CD4-positive, alpha-beta T cell treated with Interleukin-10 for 1 hour (primary cell): ENCODE measurements at regions not wholly inside any gene's neighbourhood (a gene's known extent, or its start where the extent isn't known, plus 50 kb on each side); places are given as distances from the start of the nearest gene placed in this dataset.

Experiments used
- DNase-seq: peaks from one replicate; pipeline ENCODE4 v3.0.0-alpha.2; 2020

DNA sequence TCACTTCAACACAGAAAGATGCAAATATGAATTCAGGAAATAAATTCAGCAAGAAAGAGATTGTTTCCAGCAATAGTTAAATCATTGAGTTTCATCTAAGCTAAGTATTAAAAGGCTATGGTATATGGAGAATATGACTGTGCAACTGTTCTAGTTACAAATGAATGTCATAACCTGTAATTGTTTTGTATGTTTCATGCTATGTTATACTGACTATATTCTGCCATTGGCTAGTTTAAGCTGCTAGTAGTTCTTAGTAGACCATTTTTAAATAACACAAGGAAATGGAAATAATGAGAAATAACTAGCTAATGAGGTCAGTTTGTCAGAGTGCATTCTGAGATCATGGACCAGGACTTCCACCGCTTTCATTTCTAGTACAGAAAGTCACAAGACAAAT lies 1154.9 kb upstream of the TMEFF2 start:
- DNase-seq = no peak

DNA sequence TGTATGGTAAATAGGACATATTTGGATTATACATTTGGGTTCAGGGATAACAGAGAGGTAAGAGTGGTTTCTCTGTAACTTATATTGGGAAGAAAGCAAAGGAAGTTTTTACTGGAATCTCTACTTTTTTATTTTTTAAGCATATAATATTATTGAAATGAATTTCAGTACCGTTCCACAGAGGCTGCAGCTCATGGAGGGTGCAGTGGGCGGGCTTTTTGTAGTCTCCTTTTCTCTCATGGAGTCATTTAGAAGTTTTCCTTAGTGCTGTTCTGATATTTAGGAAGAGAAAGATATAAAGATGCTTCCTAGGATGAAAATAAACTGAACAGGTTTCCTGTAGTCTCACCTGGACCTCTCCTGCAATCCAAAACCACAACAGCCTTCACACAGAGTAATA lies 1153.3 kb upstream of the TMEFF2 start:
- no peak for DNase-seq

DNA sequence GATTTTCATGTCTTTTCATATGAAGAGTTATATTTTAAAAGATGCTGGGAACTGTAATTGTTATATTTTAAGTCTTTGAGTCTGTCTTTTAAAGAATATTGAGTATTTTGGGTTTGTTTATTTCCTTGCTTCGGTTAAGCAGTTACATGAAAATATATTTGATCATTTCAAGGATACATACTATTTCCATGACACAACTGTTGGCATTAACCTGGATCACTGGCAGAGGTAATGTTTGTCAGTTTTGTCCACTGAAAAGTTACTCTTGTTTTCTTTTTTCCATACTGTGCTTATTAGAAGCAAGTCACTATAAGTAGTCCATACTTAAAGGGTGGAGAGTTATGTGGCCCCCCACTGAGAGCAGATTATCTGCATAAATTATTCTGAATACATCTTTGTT lies 1142.0 kb upstream of the TMEFF2 start:
- DNase-seq = no peak

DNA sequence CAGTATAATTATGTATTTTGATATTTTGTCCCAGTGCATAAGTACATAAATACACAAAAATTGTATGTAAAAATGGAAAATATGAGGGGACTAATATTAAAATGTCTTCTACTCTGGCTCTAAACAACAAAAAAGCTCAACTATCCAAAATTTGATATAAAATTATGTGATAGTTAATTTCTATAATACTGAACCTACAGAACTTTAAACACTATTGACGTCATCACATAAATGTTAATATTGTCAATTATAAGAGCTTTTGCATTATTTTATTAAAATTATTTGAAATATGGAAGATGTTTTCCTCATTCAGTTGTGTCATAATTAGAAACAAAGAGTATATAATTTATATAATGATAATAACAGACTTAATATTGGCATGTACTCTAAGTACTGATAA lies 1139.7 kb upstream of the TMEFF2 start:
- DNase-seq = no peak

- DNase-seq = no peak
Measured at GRCh38 chr2:193333539-193333938, 1138.8 kb upstream of the TMEFF2 start.

DNA sequence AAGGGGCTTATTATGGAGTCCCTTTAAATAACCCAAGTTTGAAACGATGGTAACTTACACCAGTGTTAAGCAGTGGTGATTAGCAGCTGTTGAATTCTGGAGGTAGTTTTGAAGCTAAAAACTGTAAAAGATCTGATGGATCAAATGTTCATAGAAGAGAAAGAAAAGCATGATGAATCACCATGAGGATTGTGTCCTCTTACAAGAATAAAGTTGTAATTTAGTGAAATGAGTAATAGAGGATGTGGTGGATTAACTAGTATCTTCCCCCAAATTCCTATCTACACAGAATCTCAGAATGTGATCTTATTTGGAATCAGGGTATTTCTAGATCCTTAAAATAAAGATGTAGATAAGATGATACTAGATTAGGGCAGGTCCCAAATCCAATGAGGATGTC lies 1138.2 kb upstream of the TMEFF2 start:
- no peak for DNase-seq

DNA sequence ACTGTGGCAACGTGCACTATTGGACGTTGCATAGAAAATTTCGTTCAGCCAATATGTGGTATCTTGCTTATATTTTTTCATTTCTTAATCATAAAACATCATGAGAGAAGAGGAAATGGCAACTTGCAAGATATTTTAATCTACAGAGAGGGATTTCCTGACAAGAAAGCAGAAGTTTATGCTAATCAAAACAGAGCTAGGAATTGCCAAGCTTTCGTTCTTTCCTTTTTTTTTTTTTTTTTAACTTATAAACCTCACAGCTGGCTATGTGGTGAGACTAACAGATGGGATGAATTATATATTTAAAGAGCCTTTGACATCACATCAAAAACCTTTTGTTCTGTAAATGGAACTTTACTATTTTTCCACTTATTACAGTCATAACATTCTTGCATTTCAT lies 1136.9 kb upstream of the TMEFF2 start:
- DNase-seq = no peak

- DNase-seq = no peak
Measured at GRCh38 chr2:193326296-193326695, 1131.6 kb upstream of the TMEFF2 start.

DNA sequence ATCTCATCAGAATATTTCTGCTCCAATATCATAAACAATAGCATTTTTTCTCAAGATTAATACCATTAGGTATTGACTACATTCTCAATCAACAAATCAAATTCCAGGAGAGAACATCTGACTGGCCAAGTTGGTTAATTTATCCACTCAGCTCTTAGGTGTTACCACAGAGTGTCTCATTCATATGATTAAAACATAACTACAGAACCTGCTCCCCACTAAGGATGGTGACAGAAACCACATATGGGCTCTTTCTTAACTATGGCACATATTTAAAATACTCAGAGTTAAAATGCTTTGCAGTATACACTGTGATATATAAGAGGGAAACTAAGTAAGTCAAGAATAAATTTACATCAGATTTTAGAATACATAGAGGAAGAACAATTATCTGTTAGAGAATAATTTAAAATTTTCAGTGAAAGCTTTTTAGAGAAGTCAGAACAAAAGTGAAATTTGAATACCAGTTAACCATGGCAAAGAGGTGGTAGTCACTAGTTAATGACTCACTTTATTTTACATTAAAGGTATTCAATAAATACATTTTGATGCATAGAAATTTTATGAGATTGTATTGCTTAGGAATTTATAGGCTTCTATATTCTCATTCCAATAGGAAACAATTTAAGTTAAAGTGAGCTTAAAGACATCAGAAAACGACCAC lies 1120.8 kb upstream of the TMEFF2 start:
- DNase-seq = no peak

- no peak for DNase-seq
Measured at GRCh38 chr2:193303464-193303863, 1108.7 kb upstream of the TMEFF2 start.

DNA sequence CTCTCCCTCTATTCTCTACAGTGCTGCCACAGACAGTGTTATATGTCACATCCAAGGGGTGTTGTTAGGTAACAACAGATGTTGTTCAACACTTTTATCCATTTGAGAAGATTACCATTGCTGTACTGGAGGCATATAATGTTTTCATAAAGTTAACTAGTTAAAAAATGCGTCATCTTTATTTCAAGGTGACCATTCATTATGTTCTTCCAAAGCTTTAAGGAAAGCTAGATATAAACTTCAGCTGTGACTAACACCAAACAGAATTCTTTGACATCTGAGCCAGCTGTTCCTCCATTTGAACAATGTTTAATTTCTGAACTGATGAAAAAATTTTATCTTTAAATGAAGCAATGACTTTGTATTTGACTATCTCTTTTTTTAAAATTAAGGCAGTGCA lies 1099.6 kb upstream of the TMEFF2 start:
- no peak for DNase-seq

- no peak for DNase-seq
Measured at GRCh38 chr2:193279361-193279760, 1084.6 kb upstream of the TMEFF2 start.

GRCh38 chr2:193276988-193277387 lies 1082.3 kb upstream of the TMEFF2 start:
- no peak for DNase-seq

- no peak for DNase-seq
Measured at GRCh38 chr2:193276560-193276959, 1081.8 kb upstream of the TMEFF2 start.

- no peak for DNase-seq
Measured at GRCh38 chr2:193276069-193276468, 1081.3 kb upstream of the TMEFF2 start.

DNA sequence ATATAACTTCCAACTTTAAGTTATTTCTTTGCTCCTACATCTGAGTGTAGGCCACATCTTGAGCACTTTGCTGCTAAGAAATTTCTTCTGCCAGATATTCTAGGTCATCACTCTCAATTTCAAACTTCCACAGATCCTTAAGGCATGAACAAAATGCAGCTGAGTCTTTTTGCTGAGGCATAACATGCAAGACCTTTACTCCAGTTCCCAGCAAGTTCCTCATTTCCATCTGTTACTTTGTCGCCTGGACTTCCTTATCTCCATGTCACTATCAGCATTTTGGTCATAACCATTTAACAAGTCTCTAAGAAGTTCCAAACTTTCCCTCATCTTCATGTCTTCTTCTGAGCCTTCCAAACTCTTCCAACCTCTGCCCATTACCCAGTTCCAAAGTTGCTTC lies 1077.3 kb upstream of the TMEFF2 start:
- no peak for DNase-seq

DNA sequence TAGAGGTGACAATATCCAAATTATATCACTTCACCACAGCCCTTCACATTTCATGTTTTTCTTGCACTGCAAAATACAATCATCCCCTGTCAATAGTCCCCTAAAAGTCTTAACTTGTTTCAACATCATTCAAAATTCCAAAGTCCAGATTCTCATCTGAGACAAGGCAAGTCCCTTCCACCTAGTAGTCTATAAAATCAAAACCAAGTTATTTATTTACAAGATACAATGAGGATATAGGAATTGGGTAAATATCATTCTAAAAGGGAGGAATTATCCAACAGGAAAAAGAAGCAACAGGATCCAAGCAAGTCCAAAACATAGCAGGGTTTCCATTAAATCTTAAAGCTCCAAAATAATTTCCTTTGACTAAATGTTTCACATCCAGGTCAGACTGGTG lies 1076.1 kb upstream of the TMEFF2 start:
- no peak for DNase-seq

GRCh38 chr2:193267496-193268002 lies 1072.8 kb upstream of the TMEFF2 start:
- DNase-seq = no peak

DNA sequence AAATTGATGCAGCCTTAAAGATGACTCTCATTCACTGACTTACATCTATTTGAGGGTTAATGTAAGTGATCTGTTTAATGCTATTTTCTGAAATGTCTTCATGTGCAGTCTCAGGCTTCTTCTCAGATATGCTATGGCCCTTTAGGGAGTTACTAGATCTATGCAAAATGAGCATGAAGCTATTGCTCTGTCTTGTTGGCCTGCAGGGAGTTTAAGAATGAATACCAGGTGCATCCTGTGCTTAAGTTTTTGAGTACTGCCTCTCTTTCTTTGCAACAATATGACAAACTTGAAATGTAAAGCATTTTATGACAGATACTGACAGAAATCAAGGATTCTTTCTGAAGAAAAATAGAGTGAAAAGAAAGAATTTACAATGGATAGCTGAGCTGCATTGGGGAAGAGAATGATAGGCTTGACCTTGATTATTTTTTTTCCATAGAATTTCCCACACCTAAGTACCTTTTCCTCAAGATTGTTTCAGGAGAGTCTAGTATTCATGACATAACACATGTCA lies 1058.3 kb upstream of the TMEFF2 start:
- no peak for DNase-seq

GRCh38 chr2:193251909-193252308 lies 1057.2 kb upstream of the TMEFF2 start:
- DNase-seq = no peak

DNA sequence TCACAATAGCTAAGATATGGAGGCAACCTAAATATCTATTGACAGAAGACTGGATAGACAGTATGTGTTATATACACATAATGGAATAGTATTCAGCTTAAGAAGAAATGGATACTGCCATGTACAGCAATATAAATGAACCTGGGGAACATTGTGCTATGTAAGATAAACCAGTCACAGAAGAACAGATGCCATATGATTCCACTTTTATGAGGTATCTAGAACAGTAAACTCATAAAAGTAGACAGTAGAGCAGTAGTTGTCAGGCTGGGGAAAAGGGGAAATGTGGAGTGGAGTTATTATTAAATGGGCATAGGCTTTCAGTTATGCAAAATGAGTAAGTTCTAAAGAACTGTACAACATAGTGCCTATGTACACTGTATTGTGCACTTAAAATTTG lies 1055.7 kb upstream of the TMEFF2 start:
- no peak for DNase-seq

DNA sequence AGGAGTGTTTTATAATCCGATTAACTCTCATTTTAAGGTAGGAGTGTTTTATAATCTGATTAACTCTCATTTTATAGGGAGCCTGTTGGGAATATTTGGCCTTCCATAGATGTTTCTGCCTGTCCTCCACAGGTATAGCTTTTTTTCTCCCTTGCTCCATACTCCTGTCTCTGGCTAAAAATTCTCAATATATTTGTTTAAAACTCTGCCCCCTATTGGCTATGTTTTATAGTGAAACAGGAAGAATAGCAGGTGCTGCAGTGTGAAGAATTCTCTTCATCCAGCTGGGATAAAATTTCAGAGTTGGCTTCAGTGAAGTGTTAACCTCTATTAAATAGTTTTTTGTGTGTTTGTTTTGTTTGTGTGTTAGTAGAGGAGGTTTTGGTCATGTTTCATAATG lies 1046.0 kb upstream of the TMEFF2 start:
- no peak for DNase-seq

GRCh38 chr2:193231634-193232033 lies 1036.9 kb upstream of the TMEFF2 start:
- no peak for DNase-seq

GRCh38 chr2:193228276-193228675 lies 1033.5 kb upstream of the TMEFF2 start:
- DNase-seq = no peak

- no peak for DNase-seq
Measured at GRCh38 chr2:193222454-193222853, 1027.7 kb upstream of the TMEFF2 start.
